ENCODE measurements at regions not wholly inside any gene's neighbourhood (a gene's known extent, or its start where the extent isn't known, plus 50 kb on each side); places are given as distances from the start of the nearest gene placed in this dataset.

- TF ChIP-seq CTCF (IDR thresholded peaks at IDR 0.05) (no peak), EZH2 (IDR thresholded peaks at IDR 0.05) (no peak)
These were observed 347.1 kb downstream of the PYDC2 start for GRCh38 chr3:191808073-191808472.

Data from neural progenitor cell (in vitro differentiated cells).